IPS DF 6.9 (cell line): ENCODE measurements at regions not wholly inside any gene's neighbourhood (a gene's known extent, or its start where the extent isn't known, plus 50 kb on each side); places are given as distances from the start of the nearest gene placed in this dataset.

Source experiments
- DNase-seq: peaks from one replicate; pipeline ENCODE4 v3.0.0-alpha.2; 2013; ENCODE audit warnings: low read depth, low spot score
- H3K27ac ChIP-seq: one replicate; pipeline ENCODE4 v1.5.1; 2013; ENCODE audit warnings: low read length, control low read depth
- H3K27me3 ChIP-seq: 2 replicates; pipeline ENCODE4 v1.6.1; 2013; ENCODE audit warnings: mild to moderate bottlenecking, low read length; ENCODE audit not compliant: control insufficient read depth, insufficient read depth
- H3K36me3 ChIP-seq: 2 replicates; pipeline ENCODE4 v1.6.1; 2013; ENCODE audit warnings: low read length; ENCODE audit not compliant: control insufficient read depth, insufficient read depth
- H3K4me1 ChIP-seq: 2 replicates; pipeline ENCODE4 v1.6.1; 2013; ENCODE audit warnings: low read length; ENCODE audit not compliant: control insufficient read depth, insufficient read depth
- H3K4me3 ChIP-seq: 2 replicates; pipeline ENCODE4 v1.5.1; 2013; ENCODE audit warnings: mild to moderate bottlenecking, low read length
- H3K9me3 ChIP-seq: 2 replicates; pipeline ENCODE4 v1.6.1; 2013; ENCODE audit warnings: low read length, inconsistent platforms; ENCODE audit not compliant: control insufficient read depth, insufficient read depth
- WGBS: extraction: QIAGEN DNeasy Blood & Tissue Kit; methylation state at CpG from one replicate; pipeline ENCODE4 v1.1.7; 2013; ENCODE audit warnings: mixed read lengths, missing lambda C conversion rate; ENCODE audit not compliant: insufficient read length, insufficient coverage; 5-methylcytosine and 5-hydroxymethylcytosine counted together

GRCh38 chr6:25121186-25121585, 158.0 kb upstream of the CARMIL1 start:
- Histone ChIP-seq H3K4me1 (no peaks in the 10 kb centered on the region), H3K36me3 (no peaks in the 10 kb centered on the region), H3K27ac (no peak overlapping the region), H3K27me3 (no peaks in the 10 kb centered on the region), H3K4me3 (no peak overlapping the region), H3K9me3 (no peaks in the 10 kb centered on the region)
- DNase-seq, result no peak

GRCh38 chr6:25122001-25122400, 157.2 kb upstream of the CARMIL1 start:
- DNase-seq, result no peak
- no peaks in the 10 kb centered on the region for H3K4me1 ChIP-seq
- H3K9me3 ChIP-seq, result no peaks in the 10 kb centered on the region
- no peak overlapping the region for H3K27ac ChIP-seq
- no peak overlapping the region for H3K4me3 ChIP-seq
- no CpG with 5 or more reads among the region's 2 CpGs for WGBS
- no peaks in the 10 kb centered on the region for H3K27me3 ChIP-seq
- no peaks in the 10 kb centered on the region for H3K36me3 ChIP-seq

- Histone ChIP-seq H3K4me1 (no peaks in the 10 kb centered on the region), H3K9me3 (no peaks in the 10 kb centered on the region), H3K36me3 (no peaks in the 10 kb centered on the region), H3K27me3 (no peaks in the 10 kb centered on the region), H3K27ac (no peak overlapping the region), H3K4me3 (no peak overlapping the region)
- no peak for DNase-seq
- WGBS, result no CpG with 5 or more reads among the region's 3 CpGs
Observed at GRCh38 chr6:25122622-25123237, 156.4 kb upstream of the CARMIL1 start.

- no peak for DNase-seq
- Histone ChIP-seq H3K4me3 (no peak overlapping the region), H3K36me3 (no peaks in the 10 kb centered on the region), H3K27ac (no peak overlapping the region), H3K27me3 (no peaks in the 10 kb centered on the region), H3K4me1 (no peaks in the 10 kb centered on the region), H3K9me3 (no peaks in the 10 kb centered on the region)
- WGBS, result no CpG with 5 or more reads among the region's 2 CpGs
Observed at GRCh38 chr6:25124216-25124715, 154.9 kb upstream of the CARMIL1 start.

- WGBS, result no CpG with 5 or more reads among the region's 5 CpGs
- Histone ChIP-seq H3K36me3 (no peaks in the 10 kb centered on the region), H3K4me1 (no peaks in the 10 kb centered on the region), H3K27ac (no peak overlapping the region), H3K27me3 (no peaks in the 10 kb centered on the region), H3K9me3 (no peaks in the 10 kb centered on the region), H3K4me3 (no peak overlapping the region)
- DNase-seq, result no peak
Observed at GRCh38 chr6:25125736-25126135, 153.4 kb upstream of the CARMIL1 start.

- H3K9me3 ChIP-seq, result no peaks in the 10 kb centered on the region
- 100% methylated on average over 1 of the region's 5 CpGs for WGBS
- H3K4me1 ChIP-seq, result no peaks in the 10 kb centered on the region
- no peaks in the 10 kb centered on the region for H3K27me3 ChIP-seq
- no peak overlapping the region for H3K4me3 ChIP-seq
- no peak overlapping the region for H3K27ac ChIP-seq
- no peaks in the 10 kb centered on the region for H3K36me3 ChIP-seq
- no peak for DNase-seq
Observed at GRCh38 chr6:25127076-25127837, 151.9 kb upstream of the CARMIL1 start.

- Histone ChIP-seq H3K4me3 (no peak overlapping the region), H3K27ac (no peak overlapping the region), H3K27me3 (no peaks in the 10 kb centered on the region), H3K9me3 (no peaks in the 10 kb centered on the region), H3K4me1 (no peaks in the 10 kb centered on the region), H3K36me3 (no peaks in the 10 kb centered on the region)
- no peak for DNase-seq
- WGBS, result no CpG with 5 or more reads among the region's 2 CpGs
Observed at GRCh38 chr6:25130518-25130917, 148.7 kb upstream of the CARMIL1 start.

- no peak for DNase-seq
Observed at GRCh38 chr6:25132934-25133333, 146.2 kb upstream of the CARMIL1 start.

GRCh38 chr6:25133568-25133967, 145.6 kb upstream of the CARMIL1 start:
- no peak overlapping the region for H3K27ac ChIP-seq
- no peak for DNase-seq
- no peaks in the 10 kb centered on the region for H3K36me3 ChIP-seq
- no peaks in the 10 kb centered on the region for H3K9me3 ChIP-seq
- no CpG with 5 or more reads among the region's 1 CpG for WGBS
- no peaks in the 10 kb centered on the region; the same call in 1 of the 2 replicates for H3K4me1 ChIP-seq
- no peak overlapping the region for H3K4me3 ChIP-seq
- no peaks in the 10 kb centered on the region for H3K27me3 ChIP-seq

More at GRCh38 chr6:25132934-25133333, 146.2 kb upstream of the CARMIL1 start:
- no peaks in the 10 kb centered on the region for H3K36me3 ChIP-seq
- no peaks in the 10 kb centered on the region for H3K27me3 ChIP-seq
- no CpG with 5 or more reads among the region's 1 CpG for WGBS
- no peak overlapping the region for H3K4me3 ChIP-seq
- H3K27ac ChIP-seq, result no peak overlapping the region
- no peaks in the 10 kb centered on the region for H3K4me1 ChIP-seq
- no peaks in the 10 kb centered on the region for H3K9me3 ChIP-seq

- Histone ChIP-seq H3K36me3 (no peaks in the 10 kb centered on the region), H3K4me3 (no peak overlapping the region), H3K9me3 (no peaks in the 10 kb centered on the region), H3K27me3 (no peaks in the 10 kb centered on the region), H3K27ac (no peak overlapping the region), H3K4me1 (no peaks in the 10 kb centered on the region; the same call in 1 of the 2 replicates)
- no CpG with 5 or more reads among the region's 3 CpGs for WGBS
- DNase-seq, result no peak
Observed at GRCh38 chr6:25136854-25137253, 142.3 kb upstream of the CARMIL1 start.
